ENCODE measurements at regions not wholly inside any gene's neighbourhood (a gene's known extent, or its start where the extent isn't known, plus 50 kb on each side); places are given as distances from the start of the nearest gene placed in this dataset.

- no peaks in the 10 kb centered on the region for H3K9me2 ChIP-seq (replicated peaks; ENCODE audit: low read depth, low read length)
These were observed 214.8 kb downstream of the GLRX3 start for GRCh38 chr10:130350996-130351395.

GRCh38 chr10:130351466-130352290, 215.5 kb downstream of the GLRX3 start:
- H3K9ac ChIP-seq (ENCODE audit: low read depth, low read length, poor library complexity, severe bottlenecking): no peak overlapping the region
- H3K4me3 ChIP-seq (ENCODE audit: low read length, poor library complexity, severe bottlenecking): no peak overlapping the region
- H4K20me1 ChIP-seq (ENCODE audit: insufficient read depth, low read length, poor library complexity, severe bottlenecking): no peaks in the 10 kb centered on the region
- no peaks in the 10 kb centered on the region for H3K27me3 ChIP-seq (ENCODE audit: insufficient read depth, low read length, poor library complexity, severe bottlenecking)
- no peak overlapping the region for H3K4me2 ChIP-seq (ENCODE audit: low read depth, low read length, poor library complexity, severe bottlenecking)
- no peaks in the 10 kb centered on the region for H3K9me2 ChIP-seq (replicated peaks; ENCODE audit: low read depth, low read length)
- peaks cover 3% of the 10 kb centered on the region; the same call in 1 of the 2 replicates for H3K9me3 ChIP-seq (ENCODE audit: insufficient read depth, low read depth, low read length)
- no peaks in the 10 kb centered on the region for H3K79me2 ChIP-seq (ENCODE audit: insufficient read depth, low read length)
- no peaks in the 10 kb centered on the region for H3K4me1 ChIP-seq (ENCODE audit: insufficient read depth, low read length, poor library complexity, severe bottlenecking)
- no peaks in the 10 kb centered on the region for H3K36me3 ChIP-seq (ENCODE audit: insufficient read depth, low read length)
- H3F3A ChIP-seq (ENCODE audit: low read depth): no peaks in the 10 kb centered on the region
- TF ChIP-seq CTCF (conservative IDR thresholded peaks at IDR 0.05; ENCODE audit: low read length) (no peak), EZH2phosphoT487 (IDR thresholded peaks at IDR 0.05; ENCODE audit: borderline replicate concordance) (no peak)
- no peak overlapping the region for H2AFZ ChIP-seq (ENCODE audit: low read length)

More at GRCh38 chr10:130350996-130351395, 214.8 kb downstream of the GLRX3 start:
- H3K4me1 ChIP-seq (ENCODE audit: insufficient read depth, low read length, poor library complexity, severe bottlenecking): no peaks in the 10 kb centered on the region
- H3F3A ChIP-seq (ENCODE audit: low read depth): no peaks in the 10 kb centered on the region
- H3K4me2 ChIP-seq (ENCODE audit: low read depth, low read length, poor library complexity, severe bottlenecking): no peak overlapping the region
- H2AFZ ChIP-seq (ENCODE audit: low read length): no peak overlapping the region
- H3K79me2 ChIP-seq (ENCODE audit: insufficient read depth, low read length): no peaks in the 10 kb centered on the region
- H3K4me3 ChIP-seq (ENCODE audit: low read length, poor library complexity, severe bottlenecking): no peak overlapping the region
- no peaks in the 10 kb centered on the region for H3K36me3 ChIP-seq (ENCODE audit: insufficient read depth, low read length)
- no peaks in the 10 kb centered on the region for H4K20me1 ChIP-seq (ENCODE audit: insufficient read depth, low read length, poor library complexity, severe bottlenecking)
- no peak overlapping the region for H3K9ac ChIP-seq (ENCODE audit: low read depth, low read length, poor library complexity, severe bottlenecking)
- H3K9me3 ChIP-seq (ENCODE audit: insufficient read depth, low read depth, low read length): peaks cover 3% of the 10 kb centered on the region; the same call in 1 of the 2 replicates
- TF ChIP-seq CTCF (conservative IDR thresholded peaks at IDR 0.05; ENCODE audit: low read length) (no peak), EZH2phosphoT487 (IDR thresholded peaks at IDR 0.05; ENCODE audit: borderline replicate concordance) (no peak)
- no peaks in the 10 kb centered on the region for H3K27me3 ChIP-seq (ENCODE audit: insufficient read depth, low read length, poor library complexity, severe bottlenecking)

GRCh38 chr10:130352291-130352645, 216.1 kb downstream of the GLRX3 start:
- Histone ChIP-seq H2AFZ (ENCODE audit: low read length) (no peak overlapping the region), H3K9me3 (ENCODE audit: insufficient read depth, low read depth, low read length) (peaks cover 5% of the 10 kb centered on the region; the same call in 1 of the 2 replicates), H3K4me2 (ENCODE audit: low read depth, low read length, poor library complexity, severe bottlenecking) (no peak overlapping the region), H3F3A (ENCODE audit: low read depth) (no peaks in the 10 kb centered on the region), H4K20me1 (ENCODE audit: insufficient read depth, low read length, poor library complexity, severe bottlenecking) (no peaks in the 10 kb centered on the region), H3K9ac (ENCODE audit: low read depth, low read length, poor library complexity, severe bottlenecking) (no peak overlapping the region), H3K4me3 (ENCODE audit: low read length, poor library complexity, severe bottlenecking) (no peak overlapping the region), H3K4me1 (ENCODE audit: insufficient read depth, low read length, poor library complexity, severe bottlenecking) (no peaks in the 10 kb centered on the region), H3K27me3 (ENCODE audit: insufficient read depth, low read length, poor library complexity, severe bottlenecking) (no peaks in the 10 kb centered on the region), H3K36me3 (ENCODE audit: insufficient read depth, low read length) (no peaks in the 10 kb centered on the region), H3K79me2 (ENCODE audit: insufficient read depth, low read length) (no peaks in the 10 kb centered on the region), H3K9me2 (replicated peaks; ENCODE audit: low read depth, low read length) (no peaks in the 10 kb centered on the region)
- TF ChIP-seq CTCF (conservative IDR thresholded peaks at IDR 0.05; ENCODE audit: low read length): no peak
- no peak for TF ChIP-seq EZH2phosphoT487 (IDR thresholded peaks at IDR 0.05; ENCODE audit: borderline replicate concordance)
